NCI-H82 treated with DMSO at 0.1 percent for 48 hours (cell line): ENCODE measurements at regions not wholly inside any gene's neighbourhood (a gene's known extent, or its start where the extent isn't known, plus 50 kb on each side); places are given as distances from the start of the nearest gene placed in this dataset.
"Not testable (repeated sequence)": the region's sequence is repeated elsewhere in the genome, so short reads cannot be mapped to it uniquely, and the experiment has no call there.

ENCODE experiments used
- DNase-seq: peaks from one replicate; lab custom pipeline; 2025; ENCODE audit not compliant: unreplicated experiment; lab: John Stamatoyannopoulos, UW

DNA sequence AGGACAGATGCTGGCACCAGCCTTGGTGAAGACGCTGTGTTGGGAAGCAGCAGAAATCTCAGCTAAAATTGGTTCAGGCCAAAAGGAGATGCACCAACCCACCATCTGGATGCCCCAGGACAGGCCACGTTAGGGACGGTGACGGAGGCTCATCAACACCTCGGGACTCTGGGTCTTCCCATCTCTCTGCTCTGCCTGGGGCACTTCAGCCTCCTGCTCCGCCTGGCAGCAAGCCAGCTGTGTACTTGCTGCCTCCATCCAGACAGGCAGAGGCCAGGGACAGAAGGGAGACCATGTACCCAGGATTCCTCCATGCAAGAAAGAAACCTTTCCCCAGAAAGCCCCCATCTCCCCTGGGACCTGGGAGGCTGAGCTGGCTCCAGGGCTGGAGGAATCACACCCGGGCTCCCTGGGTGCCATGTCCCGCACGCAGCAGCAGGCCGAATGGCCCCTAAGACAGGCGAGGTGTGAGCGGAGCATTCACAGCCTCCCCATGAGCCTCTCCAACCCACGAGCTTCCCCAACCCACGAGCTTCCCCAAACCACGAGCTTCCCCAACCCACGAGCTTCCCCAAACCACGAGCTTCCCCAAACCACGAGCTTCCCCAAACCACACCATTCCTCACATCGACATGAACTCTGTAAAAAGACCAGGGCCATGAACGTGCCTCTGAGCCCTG lies 274.5 kb downstream of the C16orf95 start:
- DNase-seq, result no peak

DNA sequence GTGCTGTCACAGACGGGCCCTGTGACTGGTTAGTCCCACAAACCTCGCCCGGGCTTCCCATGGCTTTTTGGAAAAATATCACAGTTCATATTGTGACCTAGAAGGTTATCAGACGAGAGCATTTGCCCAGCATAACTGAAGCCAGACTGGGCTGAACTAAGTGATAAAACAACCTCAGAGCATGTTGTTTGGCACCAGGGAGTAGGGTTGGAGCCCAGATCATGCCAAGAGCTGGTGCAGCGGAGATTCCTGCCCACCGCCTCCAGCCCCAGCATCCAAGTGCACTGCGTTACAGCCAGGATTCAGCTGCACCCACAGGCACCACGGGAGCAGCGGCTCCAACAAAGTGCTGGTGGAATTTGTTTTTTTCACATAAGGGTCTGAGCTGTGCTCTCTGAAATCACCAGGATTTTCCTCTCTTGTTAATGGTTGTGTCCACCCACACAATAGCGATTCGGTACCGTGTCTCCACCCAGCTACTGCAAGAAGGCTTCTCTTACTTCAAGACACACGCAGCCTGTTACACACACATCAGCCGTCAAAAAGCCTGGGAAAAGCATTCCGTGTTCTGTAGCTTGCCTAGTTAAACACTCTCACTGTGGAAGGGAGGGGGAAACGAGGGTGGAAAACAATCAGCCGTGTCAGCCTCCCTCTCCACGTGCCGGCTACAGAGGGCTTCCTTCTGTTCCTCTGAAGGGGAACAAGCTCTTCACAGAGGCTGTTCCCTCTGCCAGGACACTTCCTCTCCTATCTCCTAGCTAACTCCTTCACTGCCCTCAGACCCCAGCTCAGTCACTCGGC lies 273.8 kb downstream of the C16orf95 start:
- no peak for DNase-seq

DNA sequence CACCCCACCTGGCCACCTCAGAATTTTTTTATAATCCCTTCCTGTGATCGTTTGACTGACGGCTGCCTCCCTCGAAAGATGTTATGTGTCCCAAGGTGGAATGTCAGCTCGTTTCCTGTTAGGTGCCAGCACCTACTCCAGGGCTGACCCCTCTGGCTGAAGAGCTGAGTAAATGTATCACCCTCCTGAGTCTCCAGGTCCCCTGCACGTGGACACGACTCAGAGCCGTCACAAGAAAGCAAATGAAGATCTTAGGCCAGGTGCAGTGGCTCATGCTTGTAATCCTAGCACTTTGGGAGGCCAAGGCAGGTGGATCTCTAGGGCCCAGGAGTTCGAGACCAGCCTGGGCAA lies 273.2 kb downstream of the C16orf95 start:
- no peak for DNase-seq

DNA sequence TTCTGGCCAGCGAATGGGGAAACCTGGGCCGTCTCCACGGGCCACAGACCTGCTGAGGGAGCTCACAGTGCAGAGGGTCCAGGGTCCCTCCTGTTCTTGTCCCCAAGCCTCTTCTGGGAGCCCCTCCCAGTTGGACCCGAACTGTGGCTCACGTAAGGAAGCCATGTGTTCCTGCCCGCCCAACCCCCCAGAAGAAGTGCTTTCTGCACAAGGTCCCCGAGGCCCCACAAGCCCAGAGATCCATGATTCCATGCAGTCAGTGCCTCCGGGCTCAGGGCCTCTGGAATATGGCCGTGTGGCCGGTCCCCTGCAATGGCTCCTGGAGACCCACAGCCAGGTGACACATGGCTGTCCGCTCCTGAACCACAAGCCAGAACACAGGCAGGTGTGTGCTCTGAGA lies 272.4 kb downstream of the C16orf95 start:
- DNase-seq, result no peak

DNA sequence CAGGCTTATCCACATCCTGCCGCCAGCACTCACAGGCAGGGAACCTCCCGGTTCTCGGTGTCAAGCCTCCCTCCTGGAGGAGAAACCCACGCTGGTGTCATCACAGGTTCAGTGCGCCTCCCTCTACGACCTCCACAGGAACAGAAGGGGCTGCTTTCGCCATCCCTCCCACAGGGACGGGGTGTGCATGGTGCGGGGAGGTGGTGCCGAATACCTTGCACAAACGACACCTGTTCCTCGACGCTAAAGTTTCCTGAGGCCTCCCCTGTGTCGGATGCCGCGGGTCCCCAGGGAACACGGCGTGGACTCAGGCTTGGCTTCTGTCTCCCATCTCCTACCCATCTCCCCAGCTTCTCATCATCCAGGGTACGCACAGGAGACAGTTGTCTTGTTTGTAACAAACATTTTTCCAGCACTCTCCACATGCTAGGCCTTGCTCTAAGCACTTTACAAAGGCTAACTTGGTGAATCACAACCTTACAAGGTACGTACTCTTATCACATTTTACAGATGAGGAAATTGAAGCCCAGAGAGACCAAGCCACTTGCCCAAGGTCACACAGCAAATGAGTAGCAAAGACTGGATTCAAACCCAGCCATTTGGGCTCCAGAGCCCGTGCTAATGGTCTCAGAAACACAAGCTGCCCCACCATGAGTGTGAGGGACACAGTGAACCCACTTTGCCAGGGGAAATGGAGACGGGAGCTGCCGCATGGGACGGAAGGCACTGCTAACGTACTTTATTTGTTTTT lies 271.6 kb downstream of the C16orf95 start:
- DNase-seq, result no peak

DNA sequence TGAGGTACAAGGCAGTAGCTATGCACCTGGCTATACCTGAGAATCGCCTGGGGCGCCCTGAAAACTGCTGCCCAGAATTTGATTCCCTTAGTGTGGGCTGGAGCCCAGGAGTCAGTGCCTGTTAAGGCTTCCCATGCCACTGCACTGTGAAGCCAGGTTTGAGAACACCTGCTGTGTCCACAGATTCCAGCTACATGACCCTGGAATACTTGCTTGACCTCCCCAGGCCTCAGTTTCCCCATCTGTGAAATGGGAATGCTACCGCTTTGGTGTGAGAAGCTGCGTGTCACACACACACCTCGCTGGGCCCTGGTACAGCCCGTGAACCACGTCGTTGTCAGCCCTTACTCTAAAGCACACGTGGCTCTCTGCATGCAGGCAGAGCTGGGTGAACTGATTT lies 271.0 kb downstream of the C16orf95 start:
- no peak for DNase-seq

DNA sequence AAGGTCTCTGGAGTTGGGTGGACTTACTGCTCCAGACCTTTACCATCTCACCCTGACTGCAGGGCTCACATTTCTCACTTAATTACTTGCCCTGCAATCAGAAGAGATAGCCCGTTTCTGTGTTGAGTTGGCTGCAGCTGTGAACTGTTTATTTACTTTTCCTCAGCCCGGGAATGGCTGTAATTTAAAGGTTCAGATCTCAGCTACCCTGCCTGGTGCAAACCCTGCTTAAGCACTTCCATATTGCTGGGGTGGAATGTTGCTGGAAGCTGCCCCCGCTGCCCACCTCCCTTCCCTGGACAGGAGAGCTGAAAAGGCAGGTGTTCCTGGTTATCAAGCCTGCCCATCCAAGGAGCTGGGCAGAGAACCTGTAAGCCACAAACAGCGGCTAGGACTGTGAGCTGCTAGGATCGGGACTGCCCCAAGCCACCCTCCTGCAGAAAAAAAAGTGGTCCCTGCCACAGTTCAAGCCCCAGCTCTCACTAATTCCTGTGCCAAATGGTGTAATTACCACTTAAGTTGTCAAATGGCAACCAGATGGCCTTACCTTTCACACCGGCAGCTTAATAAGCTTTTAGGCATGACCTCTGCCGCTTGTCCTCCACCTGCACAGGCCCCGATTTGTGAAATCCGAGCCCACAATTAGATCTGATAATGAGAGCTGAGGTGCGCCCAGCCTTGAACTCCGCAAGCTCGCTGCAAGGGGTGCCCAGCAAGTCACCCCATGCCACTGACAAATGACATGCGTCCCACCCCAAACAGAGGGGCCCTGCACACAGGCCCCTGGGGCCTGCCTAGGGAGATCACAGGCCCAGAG lies 269.8 kb downstream of the C16orf95 start:
- DNase-seq, result peak; percentile 40

DNA sequence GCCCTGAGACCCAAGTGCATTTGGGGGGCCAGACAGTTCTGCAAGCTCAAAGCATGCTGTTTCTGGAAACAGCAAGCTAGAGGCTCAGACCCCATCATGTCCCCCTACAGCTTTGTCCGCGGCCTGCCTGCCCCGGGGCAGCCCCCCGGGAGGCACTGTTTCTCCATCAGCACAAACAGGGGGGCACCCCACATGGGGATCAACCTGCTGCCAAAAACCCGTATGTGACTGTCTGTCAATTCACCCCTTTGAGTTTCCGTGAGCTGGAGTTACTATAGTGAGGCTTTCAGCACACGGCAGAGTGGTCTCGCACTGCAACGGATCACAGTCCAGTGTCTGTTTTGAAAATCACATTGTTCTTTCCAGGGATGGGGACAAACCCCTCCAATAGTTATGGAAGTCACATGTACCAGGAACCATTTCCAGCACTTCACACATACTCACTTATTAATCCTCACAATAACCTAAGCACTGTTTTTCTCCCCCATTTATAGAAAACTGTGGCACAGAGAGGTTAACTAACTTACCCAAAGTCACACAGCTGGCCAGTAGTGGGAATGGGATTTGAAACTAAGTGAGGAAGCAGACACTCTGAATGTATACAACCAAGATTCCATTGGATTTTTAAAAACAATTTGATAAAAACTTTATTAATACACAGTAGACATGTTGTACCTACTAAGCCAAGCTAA lies 269.0 kb downstream of the C16orf95 start:
- no peak for DNase-seq

DNA sequence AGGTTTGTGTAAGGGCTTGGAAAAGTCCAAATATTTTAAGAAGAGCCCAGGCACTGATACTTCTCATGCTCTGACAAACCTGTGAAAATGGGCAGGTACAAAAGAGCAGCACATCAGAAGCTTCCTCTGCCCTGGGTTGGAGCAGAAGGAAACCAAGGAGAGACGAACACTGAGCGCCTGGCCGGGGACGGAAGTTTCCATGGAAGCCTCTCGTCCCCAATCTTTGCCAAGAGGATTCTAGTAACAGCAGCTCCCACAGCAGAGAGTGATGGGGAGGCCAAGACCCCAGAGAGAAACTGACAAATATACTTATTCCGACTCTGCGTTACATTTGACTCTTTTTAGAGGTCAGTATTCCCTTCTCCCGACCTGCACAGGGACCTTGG lies 268.5 kb downstream of the C16orf95 start:
- no peak for DNase-seq

DNA sequence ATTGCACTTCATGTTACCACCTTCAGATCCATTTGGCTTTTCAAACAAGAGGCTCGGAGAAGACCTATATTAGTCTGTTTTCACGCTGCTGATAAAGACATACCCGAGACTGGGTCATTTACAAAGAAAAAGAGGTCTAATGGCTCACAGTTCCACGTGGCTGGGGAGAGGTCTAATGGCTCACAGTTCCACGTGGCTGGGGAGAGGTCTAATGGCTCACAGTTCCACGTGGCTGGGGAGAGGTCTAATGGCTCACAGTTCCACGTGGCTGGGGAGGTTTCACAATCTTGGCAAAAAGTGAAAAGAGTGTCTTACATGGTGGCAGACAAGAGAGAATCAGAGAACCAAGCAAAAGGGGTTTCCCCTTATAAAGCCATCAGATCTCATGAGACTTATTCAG lies 268.0 kb downstream of the C16orf95 start:
- DNase-seq, result not testable (repeated sequence)

DNA sequence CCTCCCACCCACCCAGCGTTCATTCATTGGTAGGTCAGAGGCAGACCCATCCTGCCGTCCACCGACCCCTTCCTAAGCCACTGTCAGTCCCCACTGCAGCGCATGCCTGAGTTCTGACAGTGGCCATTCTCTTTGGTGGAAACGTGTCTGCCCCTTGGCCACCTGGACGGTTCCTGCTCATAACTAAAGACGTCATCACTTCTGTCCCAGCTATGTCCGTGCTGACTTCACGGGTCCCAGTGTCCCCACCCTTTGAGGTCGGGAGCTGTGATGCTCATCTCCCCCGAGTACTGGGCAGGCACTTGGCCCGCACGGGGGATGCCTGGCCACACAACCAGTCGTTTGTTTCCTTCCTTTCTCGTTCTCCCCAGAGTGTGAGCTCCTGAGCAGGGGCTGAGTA lies 267.1 kb downstream of the C16orf95 start:
- DNase-seq, result no peak

DNA sequence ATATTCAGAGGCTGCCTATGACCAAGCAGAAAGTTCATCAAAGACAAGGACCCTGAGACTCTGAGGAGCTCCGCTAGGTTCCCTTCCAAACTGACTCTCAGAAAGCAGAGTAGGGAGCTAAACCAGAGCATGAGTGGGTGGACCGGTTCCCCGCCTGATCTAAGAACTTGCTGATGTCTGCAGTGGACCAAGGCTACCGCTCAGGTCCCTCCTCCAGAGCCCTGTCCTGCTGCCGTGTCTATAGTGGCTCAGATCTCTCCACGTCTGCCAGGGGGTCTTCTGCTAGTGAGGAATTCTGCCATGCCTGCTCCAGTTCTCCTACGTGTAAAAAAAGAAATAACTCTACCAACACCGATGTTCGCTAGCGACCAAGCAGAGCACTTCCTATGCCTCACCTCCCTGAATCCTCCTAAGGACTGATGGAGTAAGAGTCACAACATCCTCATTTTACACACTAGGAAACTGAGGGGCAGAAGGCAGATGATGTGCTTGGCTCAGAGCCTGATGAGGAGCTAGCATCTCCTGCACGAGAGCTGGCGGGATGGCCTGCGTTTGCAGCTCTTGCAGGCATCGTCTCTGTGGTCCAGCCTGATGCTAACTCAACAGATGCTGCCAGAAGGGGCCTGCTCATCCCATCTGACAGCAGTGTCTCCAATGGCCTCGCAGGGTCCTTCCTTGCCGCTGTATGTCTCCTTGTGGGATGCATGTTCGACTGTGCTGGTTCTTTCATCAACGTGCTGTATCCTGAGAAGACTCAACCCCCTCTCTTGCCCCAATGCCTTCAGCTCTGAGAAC lies 265.5 kb downstream of the C16orf95 start:
- no peak for DNase-seq

DNA sequence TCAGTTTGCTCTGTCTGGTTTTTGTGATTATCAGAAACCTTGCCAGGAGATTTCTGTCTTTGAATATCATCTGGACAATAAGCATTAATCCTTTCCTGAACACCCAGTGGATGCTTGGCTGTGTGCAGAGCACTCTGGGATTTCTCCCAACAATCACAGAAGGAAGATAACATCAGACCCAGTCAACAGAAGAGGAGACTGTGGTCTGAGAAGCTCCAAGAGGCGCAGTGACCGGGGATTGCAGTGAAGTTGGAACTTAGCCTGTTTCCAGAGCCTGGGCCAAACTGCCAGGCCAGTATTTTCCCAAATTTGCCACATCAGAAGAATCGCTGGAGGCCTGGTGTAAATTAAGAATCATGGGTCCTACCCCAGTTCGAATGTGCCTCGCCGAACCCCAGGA lies 264.7 kb downstream of the C16orf95 start:
- DNase-seq, result no peak

DNA sequence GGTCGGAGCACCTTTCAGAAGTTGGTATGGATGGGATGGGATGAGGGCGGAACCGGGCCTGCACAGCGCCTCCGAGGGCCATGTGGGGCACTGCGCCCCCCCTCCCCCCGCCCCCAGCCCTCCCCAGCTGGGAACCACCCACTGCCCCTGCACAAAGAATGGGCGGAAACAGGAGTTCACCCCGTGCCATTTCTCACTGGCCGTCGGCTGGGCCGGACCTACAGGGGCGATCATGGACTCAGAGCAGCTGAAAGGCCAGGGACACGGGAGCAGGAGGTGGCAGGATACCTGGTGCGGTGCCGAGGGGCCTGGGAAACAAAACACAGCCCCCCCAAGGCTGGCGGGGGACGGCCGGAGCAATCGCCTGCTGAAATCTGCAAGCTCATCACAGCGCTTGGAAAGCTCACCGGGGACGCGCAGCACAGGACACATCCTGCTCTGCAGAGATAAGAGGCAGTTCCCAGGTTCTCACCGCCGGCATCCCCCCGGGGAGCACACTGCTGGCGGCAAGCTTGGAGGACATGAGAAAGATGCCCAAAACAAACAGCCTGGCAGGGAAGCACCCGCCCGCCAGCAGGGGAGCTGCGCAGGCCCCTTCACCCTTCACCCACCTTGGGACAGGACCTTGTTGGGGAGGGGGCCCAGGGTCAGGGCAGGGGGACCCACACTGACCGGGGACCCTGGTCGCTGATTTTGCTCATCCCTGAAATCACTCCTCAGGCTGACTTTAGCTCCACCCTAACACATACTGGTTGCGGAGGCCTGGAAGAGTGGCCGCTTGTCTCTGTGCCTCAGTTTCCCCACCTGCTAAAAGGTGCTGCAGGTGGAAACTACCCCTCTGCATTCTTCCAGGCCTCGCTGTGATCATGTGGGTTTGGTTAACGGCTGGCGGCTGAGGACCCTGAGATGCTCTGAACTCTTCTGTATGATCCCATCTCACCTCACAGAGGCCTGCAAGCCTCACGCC lies 263.9 kb downstream of the C16orf95 start:
- no peak for DNase-seq

DNA sequence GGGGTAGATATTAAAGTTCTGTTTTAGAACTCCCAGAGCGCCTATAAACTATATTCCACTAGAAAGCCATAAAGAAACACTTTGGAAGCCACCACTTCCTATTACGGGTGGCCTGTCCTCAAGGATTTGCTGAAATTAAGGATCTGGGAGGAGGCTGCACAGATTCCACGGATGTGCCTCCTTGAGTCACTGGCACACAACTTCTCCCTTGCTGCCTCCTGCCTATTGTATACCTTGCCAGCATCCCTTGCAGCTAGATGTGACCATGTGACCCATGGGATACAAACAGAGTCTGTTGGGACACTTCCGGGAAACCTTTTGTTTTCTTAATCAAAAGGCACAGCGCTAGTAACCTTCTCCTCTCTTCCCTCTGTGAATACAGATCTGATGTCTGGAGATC lies 263.0 kb downstream of the C16orf95 start:
- no peak for DNase-seq

DNA sequence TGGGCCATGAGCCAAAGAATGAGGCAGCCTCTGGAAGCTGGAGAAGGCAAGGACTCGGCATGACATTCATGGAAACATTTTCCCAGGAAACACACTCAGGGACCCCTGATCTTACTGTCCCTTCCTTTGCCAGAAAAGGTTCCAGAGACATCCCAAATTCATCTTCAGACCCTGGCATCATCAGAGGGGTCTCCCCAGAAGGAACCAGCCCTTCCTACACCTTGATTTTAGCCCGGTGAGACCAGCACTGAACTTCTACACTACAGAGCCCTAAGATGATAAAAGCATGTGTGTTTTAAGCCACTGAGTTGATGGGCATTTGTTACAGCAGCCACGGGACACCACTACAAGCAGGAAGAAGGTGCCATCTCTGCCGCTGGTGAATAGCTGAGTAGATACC lies 262.3 kb downstream of the C16orf95 start:
- no peak for DNase-seq

DNA sequence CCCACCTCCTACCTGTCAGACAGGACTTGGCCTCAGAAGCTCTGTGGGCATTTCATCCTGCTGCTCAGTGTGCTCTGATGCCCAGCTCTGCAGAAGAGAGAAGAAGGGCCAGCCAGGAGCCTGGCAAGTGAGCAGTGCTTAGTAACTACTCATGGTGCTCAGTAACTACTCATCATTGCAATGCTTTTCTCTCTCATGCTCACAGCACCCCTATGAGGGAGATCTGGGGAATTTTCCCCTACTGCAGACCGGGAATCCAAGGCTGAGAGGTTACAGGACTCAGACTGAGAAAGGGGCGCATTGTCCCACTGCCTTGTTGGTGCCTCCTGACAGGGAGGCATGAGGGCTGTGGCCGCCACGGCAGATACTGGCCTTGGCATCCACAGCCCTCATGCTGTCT lies 261.1 kb downstream of the C16orf95 start:
- no peak for DNase-seq

DNA sequence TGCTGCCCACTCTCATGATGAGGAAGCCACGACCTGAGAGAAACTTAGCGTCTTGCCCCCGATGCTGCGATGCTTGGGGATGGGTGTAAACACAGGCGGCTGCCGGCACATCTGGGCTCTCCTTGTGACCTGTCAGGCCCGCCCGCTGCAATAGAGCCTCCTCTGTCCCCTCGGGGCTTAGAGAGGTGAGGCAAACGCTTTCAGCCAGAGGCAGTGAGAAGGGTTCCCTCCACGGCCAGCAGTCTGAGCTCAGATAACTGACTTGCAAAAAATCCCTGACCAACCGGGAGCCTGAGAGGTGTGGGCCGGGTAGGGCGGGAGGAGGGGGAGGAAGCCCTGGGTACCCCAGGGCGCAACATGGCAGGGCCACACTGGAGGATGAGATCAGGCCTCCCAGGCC lies 260.6 kb downstream of the C16orf95 start:
- DNase-seq, result no peak
